BE2C (cell line): ENCODE measurements at regions not wholly inside any gene's neighbourhood (a gene's known extent, or its start where the extent isn't known, plus 50 kb on each side); places are given as distances from the start of the nearest gene placed in this dataset.
"Not testable (repeated sequence)": the region's sequence is repeated elsewhere in the genome, so short reads cannot be mapped to it uniquely, and the experiment has no call there.

Experiments used
- DNase-seq: peaks from one replicate; pipeline ENCODE4 v3.0.0-alpha.2; 2020
- H3K27me3 ChIP-seq: fragments of 250-450 bp; sonication (Bioruptor Pico); 2 replicates; pipeline ENCODE4 v1.5.1; 2020; ENCODE audit warnings: mild to moderate bottlenecking
- H3K36me3 ChIP-seq: fragments of 250-450 bp; sonication (Bioruptor Pico); 2 replicates; pipeline ENCODE4 v1.5.1; 2020; ENCODE audit warnings: mild to moderate bottlenecking
- H3K4me1 ChIP-seq: fragments of 250-450 bp; sonication (Bioruptor Pico); 2 replicates; pipeline ENCODE4 v1.5.1; 2020
- H3K4me3 ChIP-seq: 2 replicates; pipeline ENCODE4 v1.5.1; 2011; ENCODE audit warnings: low read depth, low read length
- H3K9me3 ChIP-seq: fragments of 250-450 bp; sonication (Bioruptor Pico); 2 replicates; pipeline ENCODE4 v1.5.1; 2020
- CTCF ChIP-seq: IDR thresholded peaks from 2 replicates; pipeline ENCODE4 v1.5.1; 2012; ENCODE audit warnings: mild to moderate bottlenecking, low read depth, low read length

GRCh38 chr9:113738893-113739604 is 137.1 kb upstream of the ZNF618 start:
- DNase-seq, result no peak
- no peaks in the 10 kb centered on the region for H3K9me3 ChIP-seq
- no peak for TF ChIP-seq CTCF

GRCh38 chr9:113739605-113740507 is 136.3 kb upstream of the ZNF618 start:
- DNase-seq, H3K9me3 ChIP-seq: not testable (repeated sequence)

More at GRCh38 chr9:113738893-113739604, 137.1 kb upstream of the ZNF618 start:
- Histone ChIP-seq H3K36me3 (no peaks in the 10 kb centered on the region), H3K4me1 (no peaks in the 10 kb centered on the region), H3K4me3 (no peak overlapping the region), H3K27me3 (no peaks in the 10 kb centered on the region)

GRCh38 chr9:113740508-113741500 is 135.3 kb upstream of the ZNF618 start:
- H3K4me3 ChIP-seq, H3K36me3 ChIP-seq, H3K9me3 ChIP-seq, DNase-seq, H3K4me1 ChIP-seq, H3K27me3 ChIP-seq: not testable (repeated sequence)

More at GRCh38 chr9:113739605-113740507, 136.3 kb upstream of the ZNF618 start:
- H3K4me3 ChIP-seq, H3K36me3 ChIP-seq, H3K4me1 ChIP-seq, H3K27me3 ChIP-seq: not testable (repeated sequence)

GRCh38 chr9:113741886-113742854 is 133.9 kb upstream of the ZNF618 start:
- Histone ChIP-seq H3K9me3 (no peaks in the 10 kb centered on the region), H3K36me3 (no peaks in the 10 kb centered on the region), H3K27me3 (peaks cover 4% of the 10 kb centered on the region; the same call in 1 of the 2 replicates), H3K4me1 (no peaks in the 10 kb centered on the region), H3K4me3 (no peak overlapping the region)
- TF ChIP-seq CTCF, result no peak
- DNase-seq, result no peak

- no peak for TF ChIP-seq CTCF
- DNase-seq, result no peak
Observed at GRCh38 chr9:113742878-113743277, 133.2 kb upstream of the ZNF618 start.

GRCh38 chr9:113746486-113746885 is 129.6 kb upstream of the ZNF618 start:
- Histone ChIP-seq H3K9me3 (no peaks in the 10 kb centered on the region), H3K4me1 (no peaks in the 10 kb centered on the region), H3K36me3 (no peaks in the 10 kb centered on the region), H3K27me3 (peaks cover 12% of the 10 kb centered on the region), H3K4me3 (no peak overlapping the region)
- no peak for TF ChIP-seq CTCF
- DNase-seq, result no peak

More at GRCh38 chr9:113742878-113743277, 133.2 kb upstream of the ZNF618 start:
- Histone ChIP-seq H3K27me3 (peaks cover 4% of the 10 kb centered on the region; the same call in 1 of the 2 replicates), H3K4me3 (no peak overlapping the region), H3K9me3 (no peaks in the 10 kb centered on the region), H3K36me3 (no peaks in the 10 kb centered on the region), H3K4me1 (no peaks in the 10 kb centered on the region)
